ENCODE measurements at regions not wholly inside any gene's neighbourhood (a gene's known extent, or its start where the extent isn't known, plus 50 kb on each side); places are given as distances from the start of the nearest gene placed in this dataset.

DNA sequence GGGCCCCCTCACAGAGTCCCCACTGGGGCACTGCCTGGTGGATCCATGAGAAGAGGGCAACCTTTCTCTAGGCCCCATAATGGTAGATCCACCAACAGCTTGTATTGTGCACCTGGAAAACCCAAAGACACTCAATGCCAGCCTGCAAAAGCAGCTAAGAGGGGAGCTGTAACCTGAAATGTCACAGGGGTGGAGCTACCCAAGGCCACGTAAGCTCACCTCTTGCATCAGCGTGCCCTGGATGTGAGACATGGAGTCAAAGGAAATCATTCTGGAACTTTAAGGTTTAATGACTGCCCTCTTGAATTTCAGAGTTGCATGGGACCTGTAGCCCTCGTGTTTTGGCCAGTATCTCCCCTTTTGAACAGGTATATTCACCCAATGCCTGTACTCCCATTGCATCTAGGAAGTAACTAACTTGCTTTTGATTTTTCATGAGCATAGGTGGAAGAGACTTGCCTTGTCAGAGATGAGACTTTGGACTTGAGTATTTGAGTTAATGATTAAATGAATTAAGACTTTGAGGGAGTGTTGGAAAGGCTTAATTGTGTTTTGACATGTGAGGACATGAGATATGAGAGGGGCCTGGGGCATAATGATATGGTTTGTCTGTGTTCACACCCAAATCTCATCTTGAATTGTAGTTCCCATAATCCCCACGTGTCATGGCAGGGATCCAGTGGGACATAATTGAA is 900.9 kb upstream of the ROBO1 start:
- H3K27ac ChIP-seq (replicated peaks in 1 of 4), result no peak overlapping the region
- TF ChIP-seq POLR2AphosphoS5 (IDR thresholded peaks at IDR 0.05) (no peak), POLR2A (IDR thresholded peaks at IDR 0.05; ENCODE audit: low read depth) (no peak), EP300 (IDR thresholded peaks at IDR 0.05) (no peak)
- TF ChIP-seq, protein P1, sequence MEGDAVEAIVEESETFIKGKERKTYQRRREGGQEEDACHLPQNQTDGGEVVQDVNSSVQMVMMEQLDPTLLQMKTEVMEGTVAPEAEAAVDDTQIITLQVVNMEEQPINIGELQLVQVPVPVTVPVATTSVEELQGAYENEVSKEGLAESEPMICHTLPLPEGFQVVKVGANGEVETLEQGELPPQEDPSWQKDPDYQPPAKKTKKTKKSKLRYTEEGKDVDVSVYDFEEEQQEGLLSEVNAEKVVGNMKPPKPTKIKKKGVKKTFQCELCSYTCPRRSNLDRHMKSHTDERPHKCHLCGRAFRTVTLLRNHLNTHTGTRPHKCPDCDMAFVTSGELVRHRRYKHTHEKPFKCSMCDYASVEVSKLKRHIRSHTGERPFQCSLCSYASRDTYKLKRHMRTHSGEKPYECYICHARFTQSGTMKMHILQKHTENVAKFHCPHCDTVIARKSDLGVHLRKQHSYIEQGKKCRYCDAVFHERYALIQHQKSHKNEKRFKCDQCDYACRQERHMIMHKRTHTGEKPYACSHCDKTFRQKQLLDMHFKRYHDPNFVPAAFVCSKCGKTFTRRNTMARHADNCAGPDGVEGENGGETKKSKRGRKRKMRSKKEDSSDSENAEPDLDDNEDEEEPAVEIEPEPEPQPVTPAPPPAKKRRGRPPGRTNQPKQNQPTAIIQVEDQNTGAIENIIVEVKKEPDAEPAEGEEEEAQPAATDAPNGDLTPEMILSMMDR (IDR thresholded peaks at IDR 0.05), result no peak
- H3K4me3 ChIP-seq, result no peak overlapping the region
- H3K36me3 ChIP-seq, result no peaks in the 10 kb centered on the region
- no peaks in the 10 kb centered on the region for H3K27me3 ChIP-seq
- H3K4me1 ChIP-seq, result no peaks in the 10 kb centered on the region
- H3K9me3 ChIP-seq, result peaks cover 0 to 3% (median 0%) of the 10 kb centered on the region in 4 donors
- intact Hi-C loops (cut with DNase I), result no loop called here
- 67% methylated on average over 4 of the region's 4 CpGs for WGBS
- no peak for DNase-seq (ENCODE audit: extremely low spot score)

DNA sequence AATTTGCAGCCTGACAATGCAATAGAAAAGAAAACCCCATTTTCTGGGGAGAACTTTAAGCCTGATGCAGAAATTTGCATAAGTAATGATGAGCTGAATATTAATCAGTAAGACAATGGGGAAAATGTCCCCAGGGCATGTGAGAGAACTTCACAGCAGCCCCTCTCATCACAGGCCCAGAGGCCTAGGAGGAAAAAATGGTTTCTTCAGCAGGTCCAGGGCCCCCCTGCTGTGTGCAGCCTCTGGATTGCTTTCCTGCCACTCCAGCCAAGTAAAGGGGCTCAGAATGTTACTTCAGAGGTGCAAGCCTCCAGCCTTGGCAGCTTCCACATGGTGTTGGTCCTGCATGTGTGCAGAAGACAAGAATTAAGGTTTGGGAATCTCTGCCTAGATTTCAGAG is 900.3 kb upstream of the ROBO1 start:
- TF ChIP-seq POLR2AphosphoS5 (IDR thresholded peaks at IDR 0.05) (no peak), EP300 (IDR thresholded peaks at IDR 0.05) (no peak), POLR2A (IDR thresholded peaks at IDR 0.05; ENCODE audit: low read depth) (no peak)
- TF ChIP-seq, protein P1 (IDR thresholded peaks at IDR 0.05), result no peak
- H3K9me3 ChIP-seq, result peaks cover 0 to 3% (median 0%) of the 10 kb centered on the region in 4 donors
- no peak overlapping the region for H3K27ac ChIP-seq (replicated peaks in 1 of 4)
- no peak for DNase-seq (ENCODE audit: extremely low spot score)
- no peak overlapping the region for H3K4me3 ChIP-seq
- no peaks in the 10 kb centered on the region for H3K27me3 ChIP-seq
- no peaks in the 10 kb centered on the region for H3K4me1 ChIP-seq
- no peaks in the 10 kb centered on the region for H3K36me3 ChIP-seq
- intact Hi-C loops (cut with DNase I), result no loop called here

DNA sequence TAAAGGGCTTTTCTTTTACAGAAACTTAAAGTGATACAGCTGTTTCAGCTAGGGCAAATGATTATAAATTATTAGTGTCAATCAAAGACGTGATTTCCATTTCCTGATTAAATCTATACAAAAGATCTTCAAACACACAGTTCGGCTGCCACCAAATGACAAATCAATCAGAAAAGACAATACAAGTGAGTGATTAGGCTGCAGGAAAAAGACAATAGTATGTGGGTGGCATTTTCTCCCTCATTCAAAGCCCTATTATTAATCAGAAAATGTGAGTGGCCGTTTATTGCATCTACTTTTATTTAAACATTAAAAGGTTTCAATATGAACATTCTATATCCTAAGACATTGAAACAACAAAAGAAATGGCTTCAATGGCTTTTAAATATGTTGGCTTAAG is 895.6 kb upstream of the ROBO1 start:
- intact Hi-C loops (cut with DNase I), result no loop called here
- no peaks in the 10 kb centered on the region for H3K4me1 ChIP-seq
- H3K36me3 ChIP-seq, result no peaks in the 10 kb centered on the region
- H3K27ac ChIP-seq (replicated peaks in 1 of 4), result no peak overlapping the region
- 48% methylated on average over 3 of the region's 3 CpGs for WGBS
- peaks cover 0 to under 1% (median 0%) of the 10 kb centered on the region in 4 donors for H3K9me3 ChIP-seq
- no peak for DNase-seq (ENCODE audit: extremely low spot score)
- H3K27me3 ChIP-seq, result no peaks in the 10 kb centered on the region
- no peak for TF ChIP-seq POLR2AphosphoS5 (IDR thresholded peaks at IDR 0.05)
- H3K4me3 ChIP-seq, result no peak overlapping the region

DNA sequence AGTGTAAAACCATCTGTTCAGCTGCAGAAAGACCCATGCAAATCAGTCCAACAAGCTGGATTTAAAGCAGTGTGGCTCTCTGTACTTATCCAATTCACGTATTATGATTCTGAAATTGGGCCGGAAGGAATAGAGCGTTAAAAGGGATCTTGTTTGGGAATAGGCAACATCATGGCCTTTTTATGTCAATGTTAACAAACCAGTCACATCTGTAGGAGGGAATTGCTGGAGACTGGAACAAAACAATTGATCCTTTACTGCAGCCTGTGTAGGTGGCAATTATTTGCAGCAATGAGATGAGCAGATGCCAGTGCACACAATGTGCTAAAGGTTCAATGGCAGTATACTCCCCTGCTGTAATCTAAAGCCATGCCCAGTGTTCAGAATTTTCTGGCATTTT is 887.4 kb upstream of the ROBO1 start:
- Histone ChIP-seq H3K27me3 (no peaks in the 10 kb centered on the region), H3K36me3 (no peaks in the 10 kb centered on the region), H3K4me3 (no peak overlapping the region), H3K4me1 (no peaks in the 10 kb centered on the region), H3K27ac (replicated peaks in 1 of 4) (no peak overlapping the region), H3K9me3 (no peaks in the 10 kb centered on the region)
- intact Hi-C loops (cut with DNase I), result no loop called here
- WGBS, result 91% methylated on average over 3 of the region's 3 CpGs
- TF ChIP-seq, protein P1 (IDR thresholded peaks at IDR 0.05), result no peak
- TF ChIP-seq POLR2AphosphoS5 (IDR thresholded peaks at IDR 0.05) (no peak), EP300 (IDR thresholded peaks at IDR 0.05) (no peak), POLR2A (IDR thresholded peaks at IDR 0.05; ENCODE audit: low read depth) (no peak)
- DNase-seq (ENCODE audit: extremely low spot score), result no peak

DNA sequence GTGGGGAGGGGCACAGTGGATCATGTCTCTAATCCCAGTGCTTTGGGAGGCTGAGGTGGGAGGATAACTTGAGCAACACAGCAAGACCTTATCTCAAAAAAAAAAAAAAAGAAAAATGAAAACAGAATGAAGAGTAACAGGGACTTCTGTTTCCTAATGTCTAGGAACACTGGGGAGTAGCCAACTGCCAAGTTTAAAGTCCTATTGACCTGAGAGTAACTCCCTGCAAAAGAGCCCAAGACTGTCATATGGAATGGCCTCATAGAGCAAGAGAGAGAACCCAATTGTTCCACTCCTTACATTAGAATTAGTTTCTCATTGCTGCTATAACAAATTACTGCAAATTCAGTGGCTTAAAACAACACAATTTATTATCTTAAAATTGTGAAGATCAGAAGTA is 881.4 kb upstream of the ROBO1 start:
- intact Hi-C loops (cut with DNase I), result no loop called here
- H3K27me3 ChIP-seq, result no peaks in the 10 kb centered on the region
- H3K36me3 ChIP-seq, result no peaks in the 10 kb centered on the region
- H3K9me3 ChIP-seq, result no peaks in the 10 kb centered on the region
- no peak overlapping the region for H3K27ac ChIP-seq (replicated peaks in 1 of 4)
- DNase-seq (ENCODE audit: extremely low spot score), result no peak
- TF ChIP-seq EP300 (IDR thresholded peaks at IDR 0.05) (no peak), POLR2AphosphoS5 (IDR thresholded peaks at IDR 0.05) (no peak), POLR2A (IDR thresholded peaks at IDR 0.05; ENCODE audit: low read depth) (no peak)
- TF ChIP-seq, protein P1 (IDR thresholded peaks at IDR 0.05), result no peak
- H3K4me3 ChIP-seq, result no peak overlapping the region
- no peaks in the 10 kb centered on the region for H3K4me1 ChIP-seq

Measured in esophagus muscularis mucosa (tissue), 4 donors.